Activated T-helper 2 cell treated with anti-CD3 and anti-CD28 coated beads, Interferon-gamma antibody, Interleukin-2, Interleukin-4, amounts not matched to agents 10 μg/mL and 5 μg/mL and 100 μg/mL, durations not matched to agents 14 hours and 24 hours and 36 hours (primary cell): ENCODE measurements at regions not wholly inside any gene's neighbourhood (a gene's known extent, or its start where the extent isn't known, plus 50 kb on each side); places are given as distances from the start of the nearest gene placed in this dataset.
"Not testable (repeated sequence)": the region's sequence is repeated elsewhere in the genome, so short reads cannot be mapped to it uniquely, and the experiment has no call there.

Source experiments
- DNase-seq: peaks from one replicate; pipeline ENCODE4 v3.0.0; 2021; ENCODE audit warnings: low spot score
- H3K27ac Mint-ChIP-seq: one replicate; pipeline ENCODE4 v1.8.0; 2021; ENCODE audit warnings: mixed read lengths
- H3K27me3 Mint-ChIP-seq: one replicate; pipeline ENCODE4 v1.8.0; 2021; ENCODE audit warnings: low read depth, mixed read lengths
- H3K36me3 Mint-ChIP-seq: one replicate; pipeline ENCODE4 v1.8.0; 2021; ENCODE audit warnings: low read depth, mixed read lengths
- H3K4me1 Mint-ChIP-seq: one replicate; pipeline ENCODE4 v1.8.0; 2021; ENCODE audit warnings: low read depth, mixed read lengths
- H3K4me3 Mint-ChIP-seq: one replicate; pipeline ENCODE4 v1.8.0; 2021; ENCODE audit warnings: low read depth, mild to moderate bottlenecking, moderate library complexity, mixed read lengths
- H3K9me3 Mint-ChIP-seq: one replicate; pipeline ENCODE4 v1.8.0; 2021; ENCODE audit warnings: mixed read lengths
- intact Hi-C: fragments of 100-400 bp; cut with micrococcal nuclease; formaldehyde crosslinking; loops from one replicate; pipeline ENCODE4 v1.15.1; 2023

DNA sequence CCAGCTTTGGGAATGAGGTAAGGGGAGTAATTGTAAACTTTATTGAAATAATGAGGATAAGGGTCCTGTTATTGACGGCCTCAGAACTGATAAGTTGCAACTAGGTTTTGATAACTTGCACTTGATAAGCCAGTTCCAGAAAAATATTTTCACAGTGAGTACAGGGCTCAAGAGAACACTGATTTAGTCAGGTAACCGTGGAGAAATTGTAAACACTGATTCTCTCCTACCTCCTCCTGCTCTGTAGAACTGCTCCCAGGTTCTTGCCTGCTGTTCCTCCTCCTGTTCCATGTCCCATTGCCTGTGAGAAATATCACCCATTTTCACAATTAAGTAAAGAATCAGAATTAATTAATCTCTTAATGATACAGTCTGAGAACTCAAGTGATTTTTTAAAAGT, 55.0 kb upstream of the CXXC4 start:
- no peak for DNase-seq
- Mint-ChIP-seq H3K4me3 (no peak overlapping the region), H3K4me1 (no peaks in the 10 kb centered on the region), H3K27me3 (no peaks in the 10 kb centered on the region), H3K27ac (no peak overlapping the region), H3K36me3 (no peaks in the 10 kb centered on the region), H3K9me3 (no peaks in the 10 kb centered on the region)
- intact Hi-C loops: no loop called here

- intact Hi-C loops: no loop called here
- H3K4me1 Mint-ChIP-seq: no peaks in the 10 kb centered on the region
- no peak overlapping the region for H3K4me3 Mint-ChIP-seq
- no peak for DNase-seq
- H3K27ac Mint-ChIP-seq: no peak overlapping the region
- H3K9me3 Mint-ChIP-seq: peaks cover 8% of the 10 kb centered on the region
- no peaks in the 10 kb centered on the region for H3K27me3 Mint-ChIP-seq
- H3K36me3 Mint-ChIP-seq: no peaks in the 10 kb centered on the region
Measured at GRCh38 chr4:104559502-104559901, 64.8 kb upstream of the CXXC4 start.

DNA sequence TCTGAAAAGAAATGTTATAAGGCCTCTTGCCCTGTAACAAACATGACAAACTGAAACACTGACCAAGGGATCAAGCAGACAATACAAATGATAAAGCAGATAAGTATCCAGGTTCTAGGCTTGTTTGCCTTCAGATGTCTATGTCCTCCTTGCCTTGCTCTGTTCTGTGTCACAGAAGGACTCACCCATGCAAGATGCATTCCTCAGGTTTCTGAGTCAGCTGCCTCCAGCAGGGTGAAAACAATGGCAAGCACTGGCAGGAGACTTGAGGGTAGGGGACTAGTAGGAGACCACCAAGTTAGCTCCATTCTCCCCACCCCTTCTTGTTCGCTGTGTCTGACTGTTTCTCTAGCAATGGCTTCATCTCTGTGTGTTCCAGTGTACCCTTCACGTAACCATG, 76.6 kb upstream of the CXXC4 start:
- peaks cover 6% of the 10 kb centered on the region for H3K9me3 Mint-ChIP-seq
- no peaks in the 10 kb centered on the region for H3K4me1 Mint-ChIP-seq
- no peaks in the 10 kb centered on the region for H3K27me3 Mint-ChIP-seq
- H3K27ac Mint-ChIP-seq: no peak overlapping the region
- DNase-seq: no peak
- no peak overlapping the region for H3K4me3 Mint-ChIP-seq
- intact Hi-C loops: no loop called here
- H3K36me3 Mint-ChIP-seq: no peaks in the 10 kb centered on the region

DNA sequence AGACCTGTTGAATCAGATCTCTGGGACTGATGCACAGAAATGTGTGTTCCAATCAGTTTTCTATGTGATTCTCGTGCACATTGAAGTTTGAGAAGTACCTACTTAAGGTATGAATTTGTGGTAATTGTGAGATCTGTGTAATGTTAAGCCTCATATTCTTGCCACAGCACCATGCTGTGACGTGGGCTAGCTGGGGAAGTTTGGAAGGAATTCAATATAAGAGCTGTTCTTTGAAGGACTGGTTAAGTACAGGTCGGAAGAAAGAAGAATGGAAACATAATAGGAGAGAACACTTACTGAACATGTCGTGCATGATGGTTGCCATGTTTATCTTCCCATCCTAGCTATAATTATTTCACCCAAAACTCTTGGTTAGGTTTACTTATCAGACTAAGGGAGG, 79.7 kb upstream of the CXXC4 start:
- DNase-seq: no peak
- peaks cover 6% of the 10 kb centered on the region for H3K9me3 Mint-ChIP-seq
- H3K27ac Mint-ChIP-seq: no peak overlapping the region
- no peak overlapping the region for H3K4me3 Mint-ChIP-seq
- no peaks in the 10 kb centered on the region for H3K27me3 Mint-ChIP-seq
- intact Hi-C loops: no loop called here
- no peaks in the 10 kb centered on the region for H3K4me1 Mint-ChIP-seq
- H3K36me3 Mint-ChIP-seq: no peaks in the 10 kb centered on the region

DNA sequence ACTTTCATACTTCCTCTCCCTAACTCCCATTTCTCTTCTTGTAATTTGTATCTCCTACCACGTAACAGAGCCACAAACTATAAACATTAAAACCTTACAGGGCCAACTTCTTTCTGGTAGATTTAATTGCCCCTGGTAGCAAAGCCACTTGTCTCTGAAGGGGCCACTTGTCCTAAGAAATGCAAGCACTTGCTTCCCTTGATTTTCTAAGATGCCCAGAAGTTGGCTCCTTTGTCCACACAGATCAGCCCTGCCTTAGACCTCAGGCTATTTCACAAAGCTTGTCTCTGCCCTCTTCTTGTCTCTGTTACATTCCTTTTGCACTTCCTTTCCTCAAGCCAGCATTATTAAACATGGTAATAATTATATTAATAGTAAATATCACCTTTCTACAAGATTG, 80.6 kb upstream of the CXXC4 start:
- intact Hi-C loops: no loop called here
- Mint-ChIP-seq H3K9me3 (peaks cover 6% of the 10 kb centered on the region), H3K27me3 (no peaks in the 10 kb centered on the region), H3K4me3 (no peak overlapping the region), H3K4me1 (no peaks in the 10 kb centered on the region), H3K27ac (no peak overlapping the region), H3K36me3 (no peaks in the 10 kb centered on the region)
- DNase-seq: no peak

- Mint-ChIP-seq H3K9me3 (peaks cover 6% of the 10 kb centered on the region), H3K4me1 (no peaks in the 10 kb centered on the region), H3K27ac (no peak overlapping the region), H3K4me3 (no peak overlapping the region), H3K27me3 (no peaks in the 10 kb centered on the region), H3K36me3 (no peaks in the 10 kb centered on the region)
- intact Hi-C loops: no loop called here
- no peak for DNase-seq
Measured at GRCh38 chr4:104577405-104577804, 82.7 kb upstream of the CXXC4 start.

GRCh38 chr4:104581476-104581875, 86.8 kb upstream of the CXXC4 start:
- intact Hi-C loops, DNase-seq, H3K36me3 Mint-ChIP-seq, H3K27ac Mint-ChIP-seq, H3K4me1 Mint-ChIP-seq, H3K27me3 Mint-ChIP-seq, H3K9me3 Mint-ChIP-seq, H3K4me3 Mint-ChIP-seq: not testable (repeated sequence)

DNA sequence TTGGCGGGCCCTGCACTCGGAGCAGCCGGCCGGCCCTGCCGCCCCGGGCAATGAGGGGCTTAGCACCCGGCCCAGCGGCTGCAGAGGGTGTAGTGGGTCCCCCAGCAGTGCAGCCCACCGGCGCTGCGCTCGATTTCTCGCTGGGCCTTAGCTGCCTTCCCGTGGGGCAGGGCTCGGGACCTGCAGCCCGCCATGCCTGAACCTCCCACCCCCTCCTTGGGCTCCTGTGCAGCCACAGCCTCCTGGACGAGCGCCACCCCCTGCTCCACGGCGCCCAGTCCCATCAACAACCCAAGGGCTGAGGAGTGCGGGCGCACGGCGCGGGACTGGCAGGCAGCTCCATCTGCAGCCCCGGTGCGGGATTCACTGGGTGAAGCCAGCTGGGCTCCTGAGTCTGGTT, 87.4 kb upstream of the CXXC4 start:
- H3K4me1 Mint-ChIP-seq, H3K36me3 Mint-ChIP-seq, H3K27me3 Mint-ChIP-seq, H3K9me3 Mint-ChIP-seq, intact Hi-C loops, DNase-seq, H3K27ac Mint-ChIP-seq, H3K4me3 Mint-ChIP-seq: not testable (repeated sequence)

- no peak for DNase-seq
- Mint-ChIP-seq H3K36me3 (no peaks in the 10 kb centered on the region), H3K27ac (no peak overlapping the region), H3K4me3 (no peak overlapping the region), H3K27me3 (no peaks in the 10 kb centered on the region), H3K4me1 (peaks cover 1% of the 10 kb centered on the region), H3K9me3 (no peaks in the 10 kb centered on the region)
- intact Hi-C loops: no loop called here
Measured at GRCh38 chr4:104589264-104589868, 94.7 kb upstream of the CXXC4 start.

GRCh38 chr4:104591510-104591911, 96.8 kb upstream of the CXXC4 start:
- Mint-ChIP-seq H3K36me3 (no peaks in the 10 kb centered on the region), H3K9me3 (no peaks in the 10 kb centered on the region), H3K4me3 (no peak overlapping the region), H3K4me1 (peaks cover 1% of the 10 kb centered on the region), H3K27me3 (no peaks in the 10 kb centered on the region), H3K27ac (no peak overlapping the region)
- intact Hi-C loops: no loop called here
- DNase-seq: no peak

DNA sequence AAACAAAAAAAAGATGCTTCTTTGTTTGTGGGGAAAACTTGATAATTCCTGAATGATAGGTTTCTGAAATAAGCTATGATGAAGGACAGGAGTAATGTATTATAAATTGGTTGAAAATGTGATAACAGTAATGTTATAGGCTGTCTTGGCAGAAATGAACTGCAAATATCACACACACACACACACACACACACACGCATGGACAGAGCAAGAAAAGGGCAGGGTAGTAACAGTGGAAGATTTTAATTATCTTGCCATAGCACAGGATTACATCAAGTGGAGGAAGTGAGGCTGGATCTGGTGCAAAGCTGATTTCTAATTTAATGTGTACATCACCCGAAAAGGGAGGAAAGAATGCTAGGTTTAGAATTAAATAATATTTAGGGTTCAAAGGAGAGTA, 97.5 kb upstream of the CXXC4 start:
- H3K9me3 Mint-ChIP-seq: no peaks in the 10 kb centered on the region
- no peak overlapping the region for H3K4me3 Mint-ChIP-seq
- H3K27ac Mint-ChIP-seq: no peak overlapping the region
- no peaks in the 10 kb centered on the region for H3K27me3 Mint-ChIP-seq
- no peaks in the 10 kb centered on the region for H3K36me3 Mint-ChIP-seq
- no peak for DNase-seq
- H3K4me1 Mint-ChIP-seq: peaks cover 1% of the 10 kb centered on the region
- intact Hi-C loops: no loop called here

DNA sequence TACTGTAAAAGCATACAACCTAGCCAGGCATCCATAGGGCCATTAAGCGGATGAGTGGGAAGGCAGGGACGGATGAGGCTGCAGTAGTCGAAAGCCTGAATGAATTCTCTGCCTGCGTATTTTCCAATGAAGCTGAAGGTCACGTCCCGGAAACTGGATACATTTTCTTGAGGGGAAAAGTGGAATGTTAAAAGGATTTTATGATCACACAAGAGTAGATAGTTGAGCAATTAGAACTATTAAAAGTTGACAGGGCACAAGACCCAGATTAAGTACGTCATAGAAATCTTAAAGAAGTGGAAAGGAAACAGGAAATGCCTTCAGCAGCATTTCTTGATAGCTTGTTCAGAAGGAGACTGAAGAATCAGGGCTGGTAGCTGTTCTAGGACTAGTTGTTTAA, 98.3 kb upstream of the CXXC4 start:
- intact Hi-C loops: no loop called here
- Mint-ChIP-seq H3K4me3 (no peak overlapping the region), H3K36me3 (no peaks in the 10 kb centered on the region), H3K4me1 (peaks cover 1% of the 10 kb centered on the region), H3K9me3 (no peaks in the 10 kb centered on the region), H3K27ac (no peak overlapping the region), H3K27me3 (no peaks in the 10 kb centered on the region)
- DNase-seq: no peak

- Mint-ChIP-seq H3K27me3 (no peaks in the 10 kb centered on the region), H3K36me3 (no peaks in the 10 kb centered on the region), H3K27ac (no peak overlapping the region), H3K9me3 (no peaks in the 10 kb centered on the region), H3K4me1 (peaks cover 1% of the 10 kb centered on the region), H3K4me3 (no peak overlapping the region)
- intact Hi-C loops: no loop called here
- DNase-seq: no peak
Measured at GRCh38 chr4:104596189-104596588, 101.5 kb upstream of the CXXC4 start.

DNA sequence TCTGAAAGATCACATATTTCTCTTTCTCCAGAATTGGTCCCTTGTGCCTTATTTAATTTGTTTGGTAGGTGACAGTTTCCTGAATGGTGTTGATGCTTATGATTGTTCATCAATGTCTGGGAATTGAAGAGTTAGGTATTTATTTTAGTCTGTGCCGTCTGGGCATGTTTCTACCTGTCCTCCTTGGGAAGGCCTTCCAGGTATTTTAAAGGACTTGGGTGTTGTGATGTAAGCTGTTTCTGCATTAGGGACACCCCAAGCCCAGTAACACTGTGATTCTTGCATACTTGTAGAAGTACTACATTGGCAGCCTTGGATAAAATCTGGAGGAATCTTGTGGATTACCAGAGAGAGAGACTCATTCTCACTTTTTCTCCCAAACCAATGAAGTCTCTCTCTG, 120.8 kb upstream of the CXXC4 start:
- no peaks in the 10 kb centered on the region for H3K36me3 Mint-ChIP-seq
- H3K27me3 Mint-ChIP-seq: no peaks in the 10 kb centered on the region
- H3K4me3 Mint-ChIP-seq: no peak overlapping the region
- peaks cover 10% of the 10 kb centered on the region for H3K9me3 Mint-ChIP-seq
- no peak overlapping the region for H3K27ac Mint-ChIP-seq
- intact Hi-C loops: no loop called here
- no peaks in the 10 kb centered on the region for H3K4me1 Mint-ChIP-seq
- DNase-seq: no peak
